Stomach smooth muscle (tissue), 2 donors: ENCODE measurements at regions not wholly inside any gene's neighbourhood (a gene's known extent, or its start where the extent isn't known, plus 50 kb on each side); places are given as distances from the start of the nearest gene placed in this dataset.

ENCODE experiments used
- H3K27ac ChIP-seq: one replicate; pipeline ENCODE4 v1.7.0; 2013; ENCODE audit warnings: mild to moderate bottlenecking, low read length, inconsistent platforms
- H3K27me3 ChIP-seq, 2 donors: one replicate each; pipeline ENCODE4 v1.7.0; 2013; ENCODE audit warnings: low read length in 2 of 2; ENCODE audit not compliant: insufficient read depth in 2 of 2, control insufficient read depth in 1 of 2
- H3K36me3 ChIP-seq, 2 donors: one replicate each; pipeline ENCODE4 v1.7.0; 2013; ENCODE audit warnings: low read length in 2 of 2; ENCODE audit not compliant: control insufficient read depth in 2 of 2, insufficient read depth in 2 of 2
- H3K4me1 ChIP-seq: one replicate; pipeline ENCODE4 v1.7.0; 2013; ENCODE audit warnings: low read length; ENCODE audit not compliant: control insufficient read depth, insufficient read depth
- H3K4me3 ChIP-seq, 2 donors: one replicate each; pipeline ENCODE4 v1.7.0; 2013; ENCODE audit warnings: low read length in 2 of 2
- H3K9ac ChIP-seq, 2 donors: one replicate each; pipeline ENCODE4 v1.7.0; 2013; ENCODE audit warnings: low read length in 2 of 2, mild to moderate bottlenecking in 1 of 2
- H3K9me3 ChIP-seq, 2 donors: one replicate each; pipeline ENCODE4 v1.7.0; 2013; ENCODE audit warnings: low read length in 2 of 2; ENCODE audit not compliant: control insufficient read depth in 2 of 2
- donor health status: healthy.
- donor health status: Pancreatic carcinoma.

- Histone ChIP-seq H3K36me3 (no peaks in the 10 kb centered on the region), H3K27ac (no peak overlapping the region), H3K4me3 (no peak overlapping the region), H3K9ac (no peak overlapping the region), H3K9me3 (no peaks in the 10 kb centered on the region), H3K27me3 (no peaks in the 10 kb centered on the region), H3K4me1 (peaks cover 6% of the 10 kb centered on the region)
These were observed 276.3 kb downstream of the NDUFA10 start for GRCh38 chr2:239748811-239749210.

- H3K27ac ChIP-seq: no peak overlapping the region
- H3K9me3 ChIP-seq: no peaks in the 10 kb centered on the region
- no peaks in the 10 kb centered on the region for H3K27me3 ChIP-seq
- peaks cover 6% of the 10 kb centered on the region for H3K4me1 ChIP-seq
- no peak overlapping the region for H3K4me3 ChIP-seq
- H3K9ac ChIP-seq: no peak overlapping the region
- no peaks in the 10 kb centered on the region for H3K36me3 ChIP-seq
These were observed 277.4 kb downstream of the NDUFA10 start for GRCh38 chr2:239747771-239748170.

GRCh38 chr2:239747274-239747673 is 277.9 kb downstream of the NDUFA10 start:
- H3K36me3 ChIP-seq: no peaks in the 10 kb centered on the region
- no peaks in the 10 kb centered on the region for H3K9me3 ChIP-seq
- H3K4me1 ChIP-seq: peaks cover 6% of the 10 kb centered on the region
- H3K4me3 ChIP-seq: no peak overlapping the region
- H3K27me3 ChIP-seq: no peaks in the 10 kb centered on the region
- no peak overlapping the region for H3K9ac ChIP-seq
- H3K27ac ChIP-seq: no peak overlapping the region

- Histone ChIP-seq H3K27ac (no peak overlapping the region), H3K36me3 (no peaks in the 10 kb centered on the region), H3K9ac (no peak overlapping the region), H3K27me3 (no peaks in the 10 kb centered on the region), H3K4me3 (no peak overlapping the region), H3K9me3 (no peaks in the 10 kb centered on the region), H3K4me1 (peaks cover 3% of the 10 kb centered on the region)
These were observed 278.4 kb downstream of the NDUFA10 start for GRCh38 chr2:239746559-239747246.

- Histone ChIP-seq H3K4me1 (no peaks in the 10 kb centered on the region), H3K4me3 (no peak overlapping the region), H3K9me3 (no peaks in the 10 kb centered on the region), H3K27ac (no peak overlapping the region), H3K36me3 (no peaks in the 10 kb centered on the region), H3K27me3 (peaks cover 0 to 4% of the 10 kb centered on the region in 2 donors), H3K9ac (no peak overlapping the region)
These were observed 279.5 kb downstream of the NDUFA10 start for GRCh38 chr2:239745386-239746227.

- H3K27ac ChIP-seq: no peak overlapping the region
- H3K27me3 ChIP-seq: peaks cover 0 to 4% of the 10 kb centered on the region in 2 donors
- H3K4me3 ChIP-seq: no peak overlapping the region
- no peaks in the 10 kb centered on the region for H3K9me3 ChIP-seq
- no peaks in the 10 kb centered on the region for H3K36me3 ChIP-seq
- no peak overlapping the region for H3K9ac ChIP-seq
- no peaks in the 10 kb centered on the region for H3K4me1 ChIP-seq
These were observed 280.3 kb downstream of the NDUFA10 start for GRCh38 chr2:239744706-239745340.

- H3K27ac ChIP-seq: no peak overlapping the region
- peaks cover 6 to 7% of the 10 kb centered on the region in 2 donors for H3K27me3 ChIP-seq
- no peak overlapping the region for H3K9ac ChIP-seq
These were observed 281.9 kb downstream of the NDUFA10 start for GRCh38 chr2:239743206-239743605.

GRCh38 chr2:239742377-239742776 is 282.8 kb downstream of the NDUFA10 start:
- H3K4me3 ChIP-seq: no peak overlapping the region
- no peak overlapping the region for H3K27ac ChIP-seq
- H3K9me3 ChIP-seq: no peaks in the 10 kb centered on the region
- no peaks in the 10 kb centered on the region for H3K36me3 ChIP-seq
- no peaks in the 10 kb centered on the region for H3K4me1 ChIP-seq
- H3K27me3 ChIP-seq: peaks cover 6 to 7% of the 10 kb centered on the region in 2 donors
- H3K9ac ChIP-seq: no peak overlapping the region

More at GRCh38 chr2:239743206-239743605, 281.9 kb downstream of the NDUFA10 start:
- H3K36me3 ChIP-seq: no peaks in the 10 kb centered on the region
- H3K4me3 ChIP-seq: no peak overlapping the region
- H3K9me3 ChIP-seq: no peaks in the 10 kb centered on the region
- no peaks in the 10 kb centered on the region for H3K4me1 ChIP-seq

- no peaks in the 10 kb centered on the region for H3K9me3 ChIP-seq
- H3K27me3 ChIP-seq: peaks cover 6 to 7% of the 10 kb centered on the region in 2 donors
- no peak overlapping the region for H3K27ac ChIP-seq
- no peaks in the 10 kb centered on the region for H3K4me1 ChIP-seq
- H3K4me3 ChIP-seq: no peak overlapping the region
- H3K9ac ChIP-seq: no peak overlapping the region
- no peaks in the 10 kb centered on the region for H3K36me3 ChIP-seq
These were observed 285.9 kb downstream of the NDUFA10 start for GRCh38 chr2:239739206-239739605.

GRCh38 chr2:239738159-239738558 is 287.0 kb downstream of the NDUFA10 start:
- no peaks in the 10 kb centered on the region for H3K4me1 ChIP-seq
- no peak overlapping the region for H3K27ac ChIP-seq
- no peaks in the 10 kb centered on the region for H3K36me3 ChIP-seq
- H3K27me3 ChIP-seq: peaks cover 7% of the 10 kb centered on the region in 2 donors
- H3K9ac ChIP-seq: no peak overlapping the region
- H3K9me3 ChIP-seq: no peaks in the 10 kb centered on the region
- no peak overlapping the region for H3K4me3 ChIP-seq
